H1 (cell line): ENCODE measurements at regions not wholly inside any gene's neighbourhood (a gene's known extent, or its start where the extent isn't known, plus 50 kb on each side); places are given as distances from the start of the nearest gene placed in this dataset.

Experiments
- CTCF ChIA-PET: fragments of 300-600 bp; sonication (Branson Sonifier 250); formaldehyde crosslinking; loops from one replicate; lab custom pipeline; 2021; ENCODE audit not compliant: partially characterized antibody; lab: Charles Lee
- POLR2A ChIA-PET: fragments of 300-600 bp; sonication (Branson Sonifier 250); formaldehyde crosslinking; loops from one replicate; lab custom pipeline; 2021; ENCODE audit warnings: inconsistent platforms; ENCODE audit not compliant: partially characterized antibody; lab: Charles Lee
- DNase-seq, 2 experiments: peaks; one replicate each; pipeline versions ENCODE4 v3.0.0 to v3.0.0-alpha.2; 2010 to 2022; ENCODE audit warnings: low spot score in 2 of 2, low read depth in 1 of 2, mixed read lengths in 1 of 2
- FAIRE-seq: peaks from 2 replicates; lab custom pipeline; 2011; peaks lifted over from hg19 to GRCh38; lab: Jason Lieb, UNC
- H2AFZ ChIP-seq: 2 replicates; pipeline ENCODE4 v1.8.1; 2012; ENCODE audit warnings: low read length, inconsistent platforms
- H2AK5ac ChIP-seq: 2 replicates; pipeline ENCODE4 v1.6.1; 2013; ENCODE audit warnings: low read depth, low read length
- H2BK120ac ChIP-seq: replicated peaks from 2 replicates; pipeline ENCODE3; 2013; ENCODE audit warnings: low read depth, low read length, inconsistent platforms
- H2BK12ac ChIP-seq: 2 replicates; pipeline ENCODE4 v1.6.1; 2013; ENCODE audit warnings: low read depth, low read length
- H2BK15ac ChIP-seq: 2 replicates; pipeline ENCODE4 v1.6.1; 2013; ENCODE audit warnings: low read length
- H2BK20ac ChIP-seq: 2 replicates; pipeline ENCODE4 v1.6.1; 2013; ENCODE audit warnings: low read length
- H2BK5ac ChIP-seq: 2 replicates; pipeline ENCODE4 v1.6.1; 2013; ENCODE audit warnings: low read depth, low read length
- H3K14ac ChIP-seq: 2 replicates; pipeline ENCODE4 v1.6.1; 2013; ENCODE audit warnings: inconsistent platforms; ENCODE audit not compliant: insufficient read length
- H3K18ac ChIP-seq: 2 replicates; pipeline ENCODE4 v1.6.1; 2013; ENCODE audit warnings: low read length; ENCODE audit errors: extremely low read depth
- H3K23ac ChIP-seq: 2 replicates; pipeline ENCODE4 v1.6.1; 2013; ENCODE audit warnings: inconsistent platforms; ENCODE audit not compliant: insufficient read length
- H3K23me2 ChIP-seq: 2 replicates; pipeline ENCODE4 v1.6.1; 2013; ENCODE audit warnings: low read depth, low read length
- H3K27ac ChIP-seq: 2 replicates; pipeline ENCODE4 v1.6.1; 2011; ENCODE audit warnings: low read depth, low read length, inconsistent platforms
- H3K27me3 ChIP-seq, 4 experiments: replicated peaks in 1 of 4; 1 replicate in 1 of 4; 2 replicates in 3 of 4; pipeline versions ENCODE4 v1.6.1 to v1.8.1; 2011 to 2013; ENCODE audit warnings: low read length in 3 of 4, mild to moderate bottlenecking in 3 of 4, inconsistent platforms in 2 of 4, mixed read lengths in 2 of 4, moderate library complexity in 1 of 4; ENCODE audit not compliant: control insufficient read depth in 3 of 4, insufficient read depth in 3 of 4; ENCODE audit errors: extremely low read depth in 1 of 4
- H3K36me3 ChIP-seq, 4 experiments: 2 replicates each; pipeline versions ENCODE4 v1.6.1 to v1.8.1; 2011 to 2013; ENCODE audit warnings: mild to moderate bottlenecking in 4 of 4, low read length in 3 of 4, moderate library complexity in 2 of 4, control low read depth in 1 of 4, inconsistent platforms in 1 of 4; ENCODE audit not compliant: insufficient read depth in 4 of 4, control insufficient read depth in 2 of 4
- H3K4ac ChIP-seq: replicated peaks from 2 replicates; pipeline ENCODE3; 2013; ENCODE audit warnings: low read length, low read depth, mixed read lengths, inconsistent platforms; ENCODE audit not compliant: insufficient read length
- H3K4me1 ChIP-seq, 4 experiments: replicated peaks in 1 of 4; 1 replicate in 1 of 4; 2 replicates in 3 of 4; pipeline versions ENCODE4 v1.6.1 to v1.8.1; 2011 to 2013; ENCODE audit warnings: low read length in 3 of 4, inconsistent platforms in 2 of 4, mixed read lengths in 1 of 4; ENCODE audit not compliant: insufficient read depth in 4 of 4, control insufficient read depth in 3 of 4
- H3K4me2 ChIP-seq, 2 experiments: 2 replicates each; pipeline versions ENCODE4 v1.6.1 to v1.8.1; 2011 to 2013; ENCODE audit warnings: low read depth in 2 of 2, low read length in 2 of 2, control low read depth in 1 of 2, inconsistent platforms in 1 of 2, mild to moderate bottlenecking in 1 of 2; ENCODE audit not compliant: insufficient read depth in 1 of 2
- H3K4me3 ChIP-seq, 4 experiments: fragments of 200-600, 300-600 bp in 1 of 4; sonication (generic), shearing (Covaris generic), sonication (Bioruptor Twin) in 1 of 4; 2 replicates each; pipeline versions ENCODE4 v1.5.1 to v1.8.1; 2011 to 2016; ENCODE audit warnings: low read length in 4 of 4, low read depth in 3 of 4, control low read depth in 2 of 4, inconsistent platforms in 2 of 4, mild to moderate bottlenecking in 2 of 4, mixed read lengths in 1 of 4, moderate library complexity in 1 of 4; ENCODE audit not compliant: insufficient read depth in 2 of 4; ENCODE audit errors: extremely low read depth in 1 of 4
- H3K56ac ChIP-seq: replicated peaks from 2 replicates; pipeline ENCODE3; 2013; ENCODE audit warnings: low read depth, mild to moderate bottlenecking, mixed read lengths, low read length, inconsistent platforms; ENCODE audit not compliant: insufficient read length
- H3K79me1 ChIP-seq: 2 replicates; pipeline ENCODE4 v1.6.1; 2013; ENCODE audit warnings: low read depth, low read length, control low read depth
- H3K79me2 ChIP-seq, 2 experiments: 2 replicates each; pipeline versions ENCODE4 v1.6.1 to v1.8.1; 2012 to 2013; ENCODE audit warnings: low read length in 2 of 2, mild to moderate bottlenecking in 2 of 2, inconsistent platforms in 1 of 2; ENCODE audit not compliant: insufficient read depth in 2 of 2, control insufficient read depth in 1 of 2
- H3K9ac ChIP-seq, 4 experiments: replicated peaks in 1 of 4; 1 replicate in 1 of 4; 2 replicates in 3 of 4; pipeline versions ENCODE4 v1.6.1 to v1.8.1; 2011 to 2013; ENCODE audit warnings: low read depth in 3 of 4, low read length in 3 of 4, control low read depth in 2 of 4, mild to moderate bottlenecking in 2 of 4, moderate library complexity in 2 of 4, inconsistent platforms in 1 of 4; ENCODE audit errors: extremely low read depth in 1 of 4
- H3K9me3 ChIP-seq, 2 experiments: 2 replicates each; pipeline versions ENCODE4 v1.6.1 to v1.8.1; 2012 to 2013; ENCODE audit warnings: mild to moderate bottlenecking in 2 of 2, moderate library complexity in 2 of 2, control low read depth in 1 of 2, inconsistent platforms in 1 of 2, low read depth in 1 of 2, low read length in 1 of 2, mixed read lengths in 1 of 2; ENCODE audit not compliant: insufficient read depth in 2 of 2
- H4K20me1 ChIP-seq, 2 experiments: replicated peaks in 1 of 2; 2 replicates each; pipeline versions ENCODE3 to v1.8.1; 2011 to 2013; ENCODE audit warnings: inconsistent platforms in 2 of 2, low read length in 2 of 2, mild to moderate bottlenecking in 1 of 2; ENCODE audit not compliant: insufficient read depth in 2 of 2, control insufficient read depth in 1 of 2
- H4K5ac ChIP-seq: 2 replicates; pipeline ENCODE4 v1.6.1; 2013; ENCODE audit warnings: low read length, low read depth, mixed read lengths, inconsistent platforms; ENCODE audit not compliant: insufficient read length
- H4K8ac ChIP-seq: 2 replicates; pipeline ENCODE4 v1.8.0; 2013; ENCODE audit warnings: mild to moderate bottlenecking, moderate library complexity, low read length, inconsistent platforms; ENCODE audit not compliant: insufficient read depth; ENCODE audit errors: extremely low read depth
- H4K91ac ChIP-seq: replicated peaks from 2 replicates; pipeline ENCODE3; 2013; ENCODE audit warnings: low read length, mixed read lengths, inconsistent platforms; ENCODE audit not compliant: insufficient read length
- KDM4A ChIP-seq: IDR thresholded peaks from one replicate; pipeline ENCODE4 v1.7.1; 2012; ENCODE audit warnings: low read depth, mild to moderate bottlenecking, moderate library complexity, low read length, inconsistent platforms; ENCODE audit not compliant: severe bottlenecking
- WGBS, 2 experiments: shearing (Covaris generic) in 1 of 2; methylation state at CpG; one replicate each; pipeline versions ENCODE4 v1.1.6 to v1.1.7; 2013 to 2015; ENCODE audit warnings: low lambda C conversion rate in 2 of 2, mixed read lengths in 2 of 2, inconsistent platforms in 1 of 2, low coverage in 1 of 2, missing lambda C conversion rate in 1 of 2; ENCODE audit not compliant: insufficient replicate concordance in 2 of 2, insufficient coverage in 1 of 2, insufficient read length in 1 of 2; ENCODE audit errors: extremely low coverage in 1 of 2, missing lambda C conversion rate in 1 of 2; 5-methylcytosine and 5-hydroxymethylcytosine counted together

GRCh38 chr16:13779676-13780075 is 140.3 kb upstream of the ERCC4 start:
- Histone ChIP-seq H2BK15ac (no peak overlapping the region), H2AK5ac (no peak overlapping the region), H3K4me1 (peaks cover 0 to 11% (median 0%) of the 10 kb centered on the region in 4 experiments; a peak in 3 of 7 replicates), H3K4me2 (no peak overlapping the region), H2BK12ac (no peak overlapping the region), H3K4ac (no peak overlapping the region), H3K27me3 (no peaks in the 10 kb centered on the region), H3K79me1 (no peaks in the 10 kb centered on the region), H3K14ac (no peak overlapping the region), H3K23ac (no peak overlapping the region)
- CTCF ChIA-PET: interaction anchor here (1.2 to 2.4 kb wide), 2 partner anchors 12 to 94 kb away, joined by 5 to 14 read pairs; no protein-coding TSS in a partner anchor
- no peak for TF ChIP-seq KDM4A
- TF ChIP-seq, all 59 proteins: peak for 0
- H4K8ac ChIP-seq: no peak overlapping the region
- POLR2A ChIA-PET: no interaction called here
- H3K23me2 ChIP-seq: no peaks in the 10 kb centered on the region
- H3K9me3 ChIP-seq: peaks cover 0 to 5% of the 10 kb centered on the region in 2 experiments; a peak in 2 of 4 replicates
- DNase-seq: no peak
- H3K27ac ChIP-seq: no peak overlapping the region
- H4K91ac ChIP-seq: no peak overlapping the region
- no peak for FAIRE-seq
- H3K4me3 ChIP-seq: no peak overlapping the region
- no peak overlapping the region for H3K18ac ChIP-seq
- no peaks in the 10 kb centered on the region for H4K20me1 ChIP-seq
- H3K9ac ChIP-seq: no peak overlapping the region
- H2BK120ac ChIP-seq: no peak overlapping the region
- H3K79me2 ChIP-seq: no peaks in the 10 kb centered on the region
- H4K5ac ChIP-seq: no peak overlapping the region
- H3K56ac ChIP-seq: no peak overlapping the region
- no peak overlapping the region for H2BK5ac ChIP-seq
- no peaks in the 10 kb centered on the region for H3K36me3 ChIP-seq
- WGBS, 2 experiments: 91% methylated on average over 11 of the region's 12 CpGs; no CpG with 5 or more reads in 1 of the 2 experiments
- H2AFZ ChIP-seq: peak overlapping the region; percentile 38; the same call in 1 of the 2 replicates
- no peak overlapping the region for H2BK20ac ChIP-seq
